Fibroblast of pulmonary artery (primary cell): ENCODE measurements at regions not wholly inside any gene's neighbourhood (a gene's known extent, or its start where the extent isn't known, plus 50 kb on each side); places are given as distances from the start of the nearest gene placed in this dataset.

ENCODE experiments used
- DNase-seq: peaks from one replicate; pipeline ENCODE4 v3.0.0-alpha.2; 2010; ENCODE audit warnings: low read depth
- H3K4me3 ChIP-seq: replicated peaks from 2 replicates; pipeline ENCODE4 v1.5.1; 2011; ENCODE audit warnings: low read depth, mild to moderate bottlenecking, control low read depth, low read length, moderate library complexity
- CTCF ChIP-seq: IDR thresholded peaks from 2 replicates; pipeline ENCODE4 v1.5.1; 2011; ENCODE audit warnings: mild to moderate bottlenecking, control low read depth, low read length, inconsistent platforms; ENCODE audit errors: missing control alignments

GRCh38 chr5:110077147-110077546 lies 387.4 kb downstream of the MAN2A1 start:
- TF ChIP-seq CTCF, result no peak
- no peak overlapping the region for H3K4me3 ChIP-seq
- no peak for DNase-seq

- no peak for TF ChIP-seq CTCF
- DNase-seq, result no peak
- H3K4me3 ChIP-seq, result no peak overlapping the region
Observed at GRCh38 chr5:110082194-110082593, 392.5 kb downstream of the MAN2A1 start.

- no peak for DNase-seq
- H3K4me3 ChIP-seq, result no peak overlapping the region
- no peak for TF ChIP-seq CTCF
Observed at GRCh38 chr5:110082863-110083262, 393.1 kb downstream of the MAN2A1 start.

- DNase-seq, result no peak
- H3K4me3 ChIP-seq, result no peak overlapping the region
- TF ChIP-seq CTCF, result no peak
Observed at GRCh38 chr5:110085826-110086225, 396.1 kb downstream of the MAN2A1 start.

- TF ChIP-seq CTCF, result no peak
- no peak overlapping the region for H3K4me3 ChIP-seq
- peak; percentile 68 for DNase-seq
Observed at GRCh38 chr5:110086658-110087388, 397.1 kb downstream of the MAN2A1 start.

- no peak for TF ChIP-seq CTCF
- no peak for DNase-seq
- no peak overlapping the region for H3K4me3 ChIP-seq
Observed at GRCh38 chr5:110087829-110088228, 398.1 kb downstream of the MAN2A1 start.

GRCh38 chr5:110088676-110089436 lies 399.1 kb downstream of the MAN2A1 start:
- no peak overlapping the region for H3K4me3 ChIP-seq
- no peak for TF ChIP-seq CTCF
- DNase-seq, result no peak
